Epidermal melanocyte (primary cell): ENCODE measurements at regions not wholly inside any gene's neighbourhood (a gene's known extent, or its start where the extent isn't known, plus 50 kb on each side); places are given as distances from the start of the nearest gene placed in this dataset.
"Not testable (repeated sequence)": the region's sequence is repeated elsewhere in the genome, so short reads cannot be mapped to it uniquely, and the experiment has no call there.

Experiments
- DNase-seq: peaks from one replicate; pipeline ENCODE4 v3.0.0; 2011; ENCODE audit warnings: low spot score; ENCODE audit not compliant: insufficient read length

DNA sequence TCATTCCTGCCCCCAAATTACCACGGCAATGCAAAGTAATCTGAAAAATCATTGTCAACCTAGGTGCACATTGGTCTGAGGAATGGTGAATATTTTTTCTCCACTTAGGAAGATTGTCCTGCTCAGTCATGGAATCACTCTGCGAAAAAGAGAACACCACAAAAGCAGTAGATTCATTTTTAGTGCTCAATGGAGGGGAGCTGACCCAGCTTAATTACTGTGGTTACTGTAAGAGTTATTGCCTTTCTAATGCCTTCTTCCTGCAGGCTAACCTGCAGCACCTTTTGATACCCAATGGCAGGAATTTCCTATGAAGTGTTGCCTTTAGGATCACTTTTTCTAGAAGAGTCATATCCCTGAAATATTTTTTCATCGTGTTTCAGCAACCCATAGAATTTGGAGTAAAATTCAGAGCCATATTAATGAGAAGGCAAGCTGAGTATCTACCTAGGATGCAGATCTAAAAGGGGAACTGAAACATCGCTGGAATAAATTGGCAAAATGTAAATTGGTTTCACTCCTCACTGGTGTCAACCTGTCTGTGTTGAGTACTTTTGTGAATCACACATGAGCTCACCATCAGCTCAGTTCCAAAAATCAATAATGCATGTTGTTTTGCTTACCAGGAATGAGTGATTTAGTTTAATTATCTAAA is 464.5 kb downstream of the CSNK1G3 start:
- no peak for DNase-seq

DNA sequence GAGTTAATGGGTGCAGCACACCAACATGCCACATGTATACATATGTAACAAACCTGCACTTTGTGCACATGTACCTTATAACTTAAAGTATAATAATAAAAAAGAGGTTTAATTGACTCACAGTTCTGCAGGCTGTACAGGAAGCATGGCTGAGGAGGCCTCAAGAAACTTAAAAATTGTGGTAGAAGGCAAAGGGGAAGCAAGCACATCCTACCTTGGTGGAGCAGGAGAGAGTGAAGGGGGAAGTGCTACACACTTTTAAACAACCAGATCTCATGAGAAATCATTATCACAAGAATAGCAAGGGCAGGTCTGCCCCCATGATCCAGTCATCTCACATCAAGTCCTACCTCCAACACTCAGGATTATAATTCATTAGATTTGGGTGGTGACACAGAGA is 463.5 kb downstream of the CSNK1G3 start:
- not testable (repeated sequence) for DNase-seq

DNA sequence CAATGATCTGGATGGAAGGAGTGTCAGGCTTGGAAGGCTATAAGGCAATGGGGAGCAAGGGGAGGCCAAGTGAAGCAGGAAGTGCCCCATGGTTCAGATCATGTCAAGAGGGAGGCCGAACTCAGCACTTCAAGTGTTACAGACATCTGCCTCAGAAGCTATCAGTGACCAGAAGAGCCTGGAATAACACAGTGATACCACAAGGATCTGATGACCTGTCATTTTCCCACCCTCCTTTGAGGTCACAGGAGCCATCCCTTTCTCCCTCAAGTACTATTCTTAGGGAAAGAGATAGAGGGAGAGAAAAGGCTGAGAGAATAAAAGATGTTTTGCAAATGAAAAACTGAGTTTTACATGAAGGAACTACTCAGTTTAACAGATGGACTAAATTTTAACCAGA is 454.8 kb downstream of the CSNK1G3 start:
- DNase-seq: no peak

DNA sequence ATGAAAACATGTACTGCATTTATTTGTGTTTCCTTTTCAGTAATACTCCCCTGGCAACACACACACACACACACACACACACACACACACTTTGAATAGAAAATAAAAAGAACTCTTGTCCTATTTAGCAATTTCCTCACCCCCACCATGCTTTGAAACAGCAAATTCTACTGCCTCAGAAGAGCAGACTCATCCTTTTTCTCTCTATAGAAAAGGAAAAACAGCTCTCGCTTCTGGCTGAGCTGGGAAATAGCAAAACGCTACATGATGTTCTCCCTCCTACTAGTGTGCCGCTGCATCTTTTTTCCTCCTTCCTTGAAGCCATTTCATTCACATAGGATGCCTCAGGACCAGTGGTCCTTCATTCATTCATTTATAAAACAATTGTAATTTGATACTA is 453.6 kb downstream of the CSNK1G3 start:
- no peak for DNase-seq

DNA sequence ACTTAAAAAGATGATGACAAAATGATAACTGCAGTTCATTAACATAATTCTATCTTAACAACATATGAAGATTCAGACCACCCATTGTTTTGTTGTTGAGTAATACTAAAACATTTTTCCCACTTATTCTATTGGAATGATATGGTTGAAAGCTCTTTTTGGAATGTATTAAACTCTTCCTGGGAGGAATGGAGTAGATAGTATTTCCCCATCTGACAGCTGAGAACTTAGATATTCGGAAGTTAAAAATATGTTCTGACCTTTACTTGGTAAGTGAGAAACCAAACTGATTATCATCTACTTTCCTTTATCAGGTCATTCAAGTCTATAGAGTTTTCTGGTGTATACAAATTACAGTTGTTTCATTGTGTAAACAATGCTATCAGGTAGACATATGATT is 452.9 kb downstream of the CSNK1G3 start:
- DNase-seq: no peak

DNA sequence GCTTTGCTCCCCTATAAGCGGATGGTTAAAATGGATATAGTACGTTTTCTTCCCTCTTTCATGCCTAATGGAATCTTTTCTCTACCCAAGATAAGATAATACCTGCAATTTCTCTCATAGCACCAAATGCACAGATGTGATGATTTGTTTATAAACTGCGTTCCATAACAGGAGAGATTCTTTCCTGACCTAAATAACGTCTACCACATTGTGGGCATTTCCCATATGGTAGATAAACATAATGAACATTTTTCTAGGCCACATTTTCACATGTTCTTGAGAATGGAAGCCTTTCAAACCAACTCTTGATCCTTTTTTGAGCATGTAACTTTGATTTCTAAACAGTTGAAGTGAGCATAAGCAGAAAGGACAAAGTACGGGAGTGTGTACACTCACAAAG is 448.5 kb downstream of the CSNK1G3 start:
- no peak for DNase-seq

DNA sequence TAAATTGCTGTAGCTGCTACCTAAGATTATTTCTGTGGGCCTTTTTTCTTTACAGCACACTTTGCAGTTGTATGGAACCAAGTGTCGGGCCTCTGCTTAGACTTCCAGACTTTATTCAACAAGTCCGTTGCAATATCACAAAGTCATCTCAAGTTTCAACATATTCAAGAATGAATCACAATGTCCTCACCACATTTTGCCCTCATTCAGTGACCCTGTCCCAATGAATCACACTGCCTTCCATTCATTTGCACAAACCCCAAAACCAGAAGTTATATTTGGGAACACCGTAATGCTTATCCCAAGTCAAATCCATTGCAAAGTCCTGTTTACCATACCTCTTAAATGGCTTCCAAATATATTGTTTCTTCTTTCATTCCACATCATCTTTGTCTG is 439.6 kb downstream of the CSNK1G3 start:
- peak; percentile 32 for DNase-seq

DNA sequence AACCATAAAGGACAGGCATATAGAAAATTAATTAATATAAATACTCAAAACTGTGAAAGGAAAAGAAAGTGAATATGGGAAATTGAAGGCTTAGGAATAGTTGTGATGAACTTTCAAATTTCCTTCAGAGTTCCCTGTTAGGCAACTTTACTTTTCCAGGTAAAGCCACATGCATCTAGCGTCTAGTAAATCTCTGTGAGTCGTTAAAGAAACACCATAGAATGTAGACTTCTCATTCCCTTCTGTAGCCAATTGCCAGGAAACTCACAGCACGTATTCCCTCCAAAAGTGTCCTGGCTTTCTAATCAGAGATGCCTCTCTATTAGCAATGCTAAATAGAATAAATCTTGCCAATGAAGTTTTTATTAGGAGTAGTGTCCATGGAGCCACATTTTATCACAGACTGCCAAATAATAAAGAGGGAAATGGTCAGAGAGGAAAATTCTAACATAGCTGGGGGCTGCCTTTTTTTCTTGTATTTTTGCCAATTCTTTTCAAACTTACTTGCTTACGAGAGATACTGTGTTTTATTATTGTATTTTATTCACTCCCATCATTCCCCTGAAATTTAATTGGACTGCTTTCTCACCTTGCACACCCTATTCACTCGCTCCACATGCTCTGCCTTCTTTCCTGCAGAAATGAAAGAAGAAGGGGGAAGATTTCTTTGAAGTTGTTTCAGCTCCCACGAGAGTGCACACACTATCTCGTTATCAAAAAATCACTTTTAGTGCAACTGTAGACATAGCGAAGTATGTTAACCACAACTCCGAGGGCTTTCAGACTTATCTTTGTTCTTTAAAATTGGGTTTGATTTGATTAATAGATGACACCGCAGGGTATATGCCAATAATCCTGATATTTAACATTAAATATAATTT is 439.0 kb downstream of the CSNK1G3 start:
- DNase-seq: no peak

DNA sequence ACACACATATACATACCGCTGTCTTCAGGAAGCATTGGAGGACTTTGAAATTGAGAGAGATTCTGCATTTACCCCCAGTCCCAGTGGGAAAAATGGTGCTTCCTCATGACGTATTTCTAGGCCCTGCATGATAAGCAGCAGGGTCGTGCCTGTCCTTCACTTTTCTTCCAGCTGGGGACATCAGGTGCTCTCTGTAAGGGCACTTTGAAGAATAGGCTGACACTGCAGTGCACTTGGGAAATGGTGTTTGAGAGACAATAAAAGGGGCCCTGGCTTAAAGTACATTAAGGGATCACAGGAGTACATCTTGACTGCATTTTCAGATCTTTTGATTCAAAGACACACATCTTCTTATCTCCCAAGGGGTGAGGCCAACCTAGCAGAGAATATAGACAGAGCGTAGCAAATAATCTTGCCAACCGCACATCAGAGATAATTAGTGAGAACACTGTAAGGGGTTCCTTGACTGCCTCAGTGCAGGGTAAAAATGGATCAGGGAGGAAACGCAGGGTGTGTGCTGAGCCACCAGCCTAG is 437.9 kb downstream of the CSNK1G3 start:
- DNase-seq: no peak

DNA sequence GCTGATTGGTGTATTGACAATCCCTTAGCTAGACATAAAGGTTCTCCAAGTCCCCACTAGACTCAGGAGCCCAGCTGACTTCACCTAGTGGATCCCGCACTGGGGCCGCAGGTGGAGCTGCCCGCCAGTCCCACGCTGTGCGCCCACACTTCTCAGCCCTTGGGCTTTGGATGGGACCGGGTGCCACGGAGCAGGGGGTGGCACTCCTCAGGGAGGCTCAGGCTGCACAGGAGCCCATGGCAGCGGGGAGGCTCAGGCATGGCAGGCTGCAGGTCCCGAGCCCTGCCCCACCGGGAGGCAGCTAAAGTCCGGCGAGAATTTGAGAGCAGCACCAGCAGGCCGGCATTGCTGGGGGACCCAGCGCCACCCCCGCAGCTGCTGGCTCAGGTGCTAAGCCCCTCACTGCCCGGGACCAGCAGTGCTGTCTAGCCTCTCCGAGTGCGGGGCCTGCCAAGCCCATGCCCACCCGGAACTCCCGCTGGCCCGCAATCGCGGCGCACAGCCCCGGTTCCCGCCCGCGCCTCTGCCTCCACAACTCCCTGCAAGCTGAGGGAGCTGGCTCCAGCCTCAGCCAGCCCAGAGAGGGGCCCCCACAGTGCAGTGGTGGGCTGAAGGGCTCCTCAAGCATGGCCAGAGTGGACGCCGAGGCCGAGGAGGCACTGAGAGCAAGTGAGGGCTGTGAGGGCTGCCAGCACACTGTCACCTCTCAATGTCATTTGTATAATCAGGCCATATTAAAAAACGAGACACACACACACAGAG is 437.2 kb downstream of the CSNK1G3 start:
- no peak for DNase-seq

DNA sequence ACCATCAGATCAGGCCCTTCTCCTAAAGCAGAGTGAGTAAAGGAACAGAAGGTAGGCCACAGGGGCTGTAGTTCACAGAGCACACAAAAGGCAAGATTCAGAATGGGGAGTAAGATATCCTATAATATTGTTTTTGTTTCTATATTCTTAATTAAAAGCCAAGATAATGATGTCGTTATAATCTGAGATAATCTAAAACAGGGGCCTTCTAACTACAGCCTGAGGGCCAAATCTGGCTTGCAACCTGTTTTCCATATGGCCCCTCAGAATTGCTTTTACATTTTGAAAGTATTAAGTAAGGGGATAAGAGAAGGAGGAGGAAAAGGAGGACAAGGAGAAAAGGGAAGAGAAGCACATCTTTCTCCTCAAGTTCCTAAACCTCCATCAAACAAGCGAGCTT is 435.8 kb downstream of the CSNK1G3 start:
- no peak for DNase-seq

DNA sequence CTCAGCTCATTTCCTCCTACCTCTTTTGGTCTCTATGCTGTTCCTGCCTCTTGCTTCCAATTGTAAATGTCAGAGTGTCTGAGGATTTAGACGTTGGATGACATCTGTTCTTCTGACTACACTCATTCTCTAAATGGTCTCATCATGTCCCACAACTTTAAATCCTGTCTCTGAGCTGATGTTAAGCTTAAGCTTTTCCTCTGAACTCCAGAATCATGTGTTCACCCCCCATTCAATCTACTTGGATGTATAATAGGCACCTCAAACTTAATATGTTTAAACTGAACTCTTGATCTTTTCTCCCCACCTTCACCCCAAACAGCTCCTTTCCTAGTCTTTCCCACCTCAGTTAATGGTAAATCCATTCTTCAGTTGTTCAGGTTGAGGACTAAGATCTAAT is 433.6 kb downstream of the CSNK1G3 start:
- DNase-seq: no peak

DNA sequence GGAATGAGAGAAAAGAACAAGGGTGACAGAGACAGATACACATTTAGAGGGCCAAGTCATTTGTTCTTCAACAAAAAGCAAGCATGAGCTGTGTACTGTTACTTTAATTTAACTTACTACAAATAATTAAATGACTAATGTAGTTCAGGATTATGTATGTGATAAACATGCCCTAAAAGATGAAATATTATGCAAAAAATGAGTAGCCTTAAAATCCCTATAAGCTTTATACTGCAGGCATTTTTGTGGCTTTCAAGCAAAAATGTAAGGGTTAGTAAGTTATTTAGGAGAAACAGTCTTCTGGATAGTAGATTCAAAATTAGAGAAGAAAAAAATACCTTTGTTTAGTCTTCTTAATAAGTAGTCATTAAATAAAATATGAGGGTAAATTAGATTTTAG is 431.2 kb downstream of the CSNK1G3 start:
- no peak for DNase-seq

DNA sequence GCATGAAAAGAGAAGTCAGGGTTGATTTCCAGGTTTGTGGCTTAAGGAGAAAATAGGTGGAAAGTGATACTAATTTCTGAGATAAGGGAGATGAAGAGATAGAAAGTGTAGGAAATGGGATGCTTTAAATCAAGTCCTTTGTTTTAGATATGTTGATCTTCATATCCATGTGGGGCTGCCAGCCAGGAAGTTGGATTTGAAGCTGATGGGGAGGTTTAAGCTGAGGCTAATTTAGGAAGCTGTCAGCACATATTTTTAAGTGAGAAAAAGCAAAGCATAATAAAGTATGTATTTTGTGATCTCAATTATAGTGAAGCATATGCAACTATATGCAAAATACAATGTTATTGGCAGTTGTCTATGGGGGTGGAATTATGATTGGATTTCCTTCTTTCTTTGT is 428.4 kb downstream of the CSNK1G3 start:
- no peak for DNase-seq

DNA sequence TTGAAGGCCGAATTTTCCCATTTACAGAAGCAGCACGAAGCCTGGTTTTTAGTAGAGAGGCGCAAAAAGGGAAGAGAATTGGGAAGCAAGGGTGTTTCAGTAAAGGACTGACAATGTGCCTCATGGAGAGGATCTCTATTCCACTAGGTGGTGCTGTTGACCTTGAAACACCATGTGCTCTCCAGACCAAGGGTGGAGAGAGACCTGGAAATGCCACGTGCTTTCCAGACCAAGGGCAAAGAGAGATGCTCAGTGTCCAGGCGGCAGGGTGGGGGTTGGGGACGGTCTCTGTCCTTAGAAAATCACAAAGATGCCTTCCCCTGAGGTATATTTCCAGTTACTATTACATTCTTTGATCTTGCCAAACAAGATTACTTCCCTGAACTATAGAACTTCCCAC is 425.3 kb downstream of the CSNK1G3 start:
- no peak for DNase-seq

DNA sequence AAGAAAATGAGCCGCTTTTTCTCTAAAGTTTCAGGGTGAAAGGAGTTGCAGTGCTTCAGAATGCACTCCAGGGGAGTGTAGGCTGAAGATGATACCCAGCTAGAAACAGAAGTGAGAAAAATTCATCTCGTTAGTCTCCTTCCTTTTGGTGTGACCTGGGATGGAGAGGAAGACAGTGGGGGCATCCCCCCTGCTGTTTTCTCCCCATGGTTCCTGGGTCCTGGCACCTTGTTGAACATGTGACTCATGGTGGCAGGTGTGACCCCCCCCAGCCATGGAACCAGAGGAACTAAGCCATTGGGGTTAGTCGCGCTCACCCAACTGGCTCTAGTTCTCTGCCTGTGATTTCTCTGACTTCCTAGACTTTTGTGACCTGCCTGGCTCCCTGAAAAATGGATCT is 424.6 kb downstream of the CSNK1G3 start:
- no peak for DNase-seq

DNA sequence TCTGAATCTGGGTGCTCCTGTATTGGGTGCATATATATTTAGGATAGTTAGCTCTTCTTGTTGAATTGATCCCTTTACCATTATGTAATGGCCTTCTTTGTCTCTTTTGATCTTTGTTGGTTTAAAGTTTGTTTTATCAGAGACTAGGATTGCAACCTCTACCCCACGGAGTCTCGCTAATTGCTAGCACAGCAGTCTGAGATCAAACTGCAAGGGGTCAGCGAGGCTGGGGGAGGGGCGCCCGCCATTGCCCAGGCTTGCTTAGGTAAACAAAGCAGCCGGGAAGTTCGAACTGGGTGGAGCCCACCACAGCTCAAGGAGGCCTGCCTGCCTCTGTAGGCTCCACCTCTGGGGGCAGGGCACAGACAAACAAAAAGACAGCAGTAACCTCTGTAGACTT is 421.8 kb downstream of the CSNK1G3 start:
- not testable (repeated sequence) for DNase-seq

DNA sequence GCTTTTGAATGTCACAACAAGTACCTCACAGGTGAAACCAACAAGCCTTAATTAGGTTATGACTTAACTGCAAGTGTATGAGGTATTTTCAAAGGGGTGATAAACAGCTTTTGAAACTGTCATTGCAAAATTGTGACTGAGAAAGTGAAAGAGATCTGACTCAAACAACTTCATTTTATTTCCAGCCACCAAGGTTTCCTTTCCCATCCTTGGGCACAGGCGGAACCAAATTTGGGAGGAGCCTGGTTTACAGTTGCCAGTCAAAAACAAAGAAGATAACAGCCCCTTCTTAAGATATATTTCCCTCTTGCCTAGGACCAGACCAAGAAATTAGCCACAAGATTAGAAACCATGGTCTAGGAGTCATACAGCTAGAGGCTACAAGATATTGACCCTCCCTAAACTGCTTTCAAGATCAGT is 417.1 kb downstream of the CSNK1G3 start:
- DNase-seq: no peak

DNA sequence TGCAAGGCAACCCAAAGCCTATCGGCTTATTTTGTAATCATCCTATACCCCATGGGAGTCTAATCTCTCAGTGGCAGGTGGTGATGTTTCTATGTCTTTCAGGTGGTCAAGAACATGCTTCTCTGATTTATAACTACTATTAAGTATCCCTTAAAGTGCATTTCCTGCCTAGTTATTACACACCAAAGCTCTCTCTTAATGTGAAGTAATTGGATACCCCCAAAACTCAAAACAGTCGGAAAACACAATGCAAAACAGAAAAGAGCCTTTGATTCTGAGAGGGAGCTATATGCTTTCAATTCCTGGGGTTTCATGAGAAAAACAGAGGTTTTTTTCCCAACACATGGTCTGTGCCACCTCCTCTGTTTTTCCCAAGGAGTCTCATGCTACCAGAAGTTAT is 416.4 kb downstream of the CSNK1G3 start:
- DNase-seq: no peak

DNA sequence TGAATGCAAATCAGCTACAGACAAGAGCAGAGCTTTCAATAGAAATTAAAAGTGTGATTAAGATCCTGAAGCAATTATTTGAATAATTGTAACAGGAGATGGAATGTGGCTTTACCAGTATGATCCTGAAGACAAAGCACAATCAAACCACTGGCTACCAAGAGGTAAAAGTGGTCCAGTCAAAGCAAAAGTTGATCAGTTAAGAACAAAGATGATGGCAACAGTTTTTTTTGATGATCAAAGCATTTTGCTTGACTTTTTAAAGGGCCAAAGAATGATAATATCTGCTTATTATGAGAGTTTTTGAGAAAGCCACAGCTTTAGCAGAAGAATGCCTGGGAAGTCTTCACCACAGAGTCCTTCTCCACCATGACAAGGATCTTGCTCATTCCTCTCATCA is 409.2 kb downstream of the CSNK1G3 start:
- DNase-seq: no peak

DNA sequence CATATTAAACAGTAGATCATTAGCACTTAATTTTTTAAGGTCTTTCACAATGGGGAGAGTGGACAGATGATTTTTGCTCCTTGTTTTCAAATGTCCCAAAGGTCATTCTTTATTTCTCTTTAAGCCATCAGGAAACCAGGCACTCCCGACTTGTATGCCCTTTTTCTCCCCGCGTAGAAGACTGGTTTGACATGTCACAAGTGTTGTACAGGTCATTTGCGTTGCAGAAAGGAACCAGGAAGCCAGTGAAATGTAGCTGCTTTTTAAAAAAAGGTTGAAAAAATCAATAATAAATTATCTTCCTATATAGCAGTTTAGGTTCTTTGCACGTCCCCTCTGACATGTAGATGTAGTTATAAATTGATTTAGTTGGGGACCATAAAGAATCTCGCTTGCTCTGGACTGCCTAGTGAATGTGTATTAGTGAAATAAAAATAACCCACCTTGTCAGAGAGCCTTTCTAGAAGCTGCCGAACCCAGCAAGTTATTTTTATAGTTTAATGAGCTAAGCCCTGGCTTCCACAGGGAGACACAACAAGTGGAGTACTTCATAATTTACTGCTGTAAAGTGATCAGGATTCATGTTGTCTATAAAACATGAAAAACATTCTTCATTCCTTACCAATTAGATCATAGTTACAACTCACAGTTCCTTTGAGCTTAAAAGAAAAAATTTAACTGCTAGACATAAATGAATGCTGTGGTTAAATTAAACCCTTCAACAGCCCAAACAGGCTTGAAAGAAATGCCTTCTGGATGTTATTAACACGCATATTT is 404.6 kb downstream of the CSNK1G3 start:
- DNase-seq: no peak
